Right lobe of liver (tissue), 6 donors: ENCODE measurements at regions not wholly inside any gene's neighbourhood (a gene's known extent, or its start where the extent isn't known, plus 50 kb on each side); places are given as distances from the start of the nearest gene placed in this dataset.
A peak's percentile ranks its signal among the peaks of the same experiment; 100 is the strongest.

ENCODE experiments used
- ATAC-seq, 4 donors: fragments of 200-7000 bp; cut with Tn5 transposase; one replicate each; pipeline ENCODE4 v1.9.1; 2020; ENCODE audit warnings: mild to moderate bottlenecking in 4 of 4, moderate library complexity in 4 of 4
- DNase-seq, 3 donors: peaks; one replicate each; pipeline ENCODE4 v3.0.0-alpha.2; 2020
- H3K27ac ChIP-seq, 3 donors: fragments of 200-600 bp; one replicate each; pipeline ENCODE4 v1.8.0; 2022
- H3K27me3 ChIP-seq, 2 donors: fragments of 200-600 bp; one replicate each; pipeline ENCODE4 v1.8.0; 2022
- H3K36me3 ChIP-seq, 4 donors: fragments of 200-600 bp; sonication (generic) in 1 of 4; one replicate each; pipeline versions ENCODE4 v1.5.1 to v1.8.0; 2017 to 2022; ENCODE audit warnings: control low read depth in 1 of 4
- H3K4me1 ChIP-seq, 4 donors: fragments of 200-600 bp; sonication (generic) in 1 of 4; one replicate each; pipeline versions ENCODE4 v1.5.1 to v1.8.0; 2017 to 2022; ENCODE audit warnings: control low read depth in 1 of 4
- H3K4me3 ChIP-seq, 3 donors: fragments of 200-600 bp; one replicate each; pipeline ENCODE4 v1.8.0; 2022
- H3K9me3 ChIP-seq, 4 donors: fragments of 200-600 bp; sonication (generic) in 1 of 4; one replicate each; pipeline versions ENCODE4 v1.5.1 to v1.8.0; 2017 to 2022; ENCODE audit warnings: control low read depth in 1 of 4
- CTCF ChIP-seq, 4 donors: fragments of 200-600 bp in 3 of 4; fragments of 450-650 bp in 1 of 4; IDR thresholded peaks; one replicate each; pipeline versions ENCODE4 v1.5.1 to v1.8.0; 2016 to 2022; ENCODE audit warnings: antibody characterized with exemption in 4 of 4, mild to moderate bottlenecking in 2 of 4
- POLR2A ChIP-seq: fragments of 450-650 bp; IDR thresholded peaks from one replicate; pipeline ENCODE4 v1.6.1; 2017; ENCODE audit warnings: antibody characterized with exemption, mild to moderate bottlenecking
- WGBS: methylation state at CpG from one replicate; pipeline ENCODE4 v1.1.6; 2018; ENCODE audit warnings: low coverage, low lambda C conversion rate; ENCODE audit not compliant: insufficient coverage; ENCODE audit errors: missing lambda C conversion rate; 5-methylcytosine and 5-hydroxymethylcytosine counted together
- intact Hi-C, 2 donors: fragments of 100-400 bp; cut with DNase I; formaldehyde crosslinking; loops; one replicate each; pipeline versions ENCODE4 v1.11.2 to v1.14.1; 2022
- donor health status: DM: no; HTN: yes; CAD: no.
- donor health status: DM: no; HTN: no; CAD: no.
- donor health status: DM: no; HTN: no; CAD: no.
- donor health status: DM: no; HTN: yes; CAD: no.
- donor health status: DM: no; HTN: yes; CAD: no.

- H3K36me3 ChIP-seq = no peaks in the 10 kb centered on the region
- H3K4me1 ChIP-seq = peaks cover 0 to 16% (median 0%) of the 10 kb centered on the region in 4 donors
- no peaks in the 10 kb centered on the region for H3K9me3 ChIP-seq
- no peak for TF ChIP-seq POLR2A
- TF ChIP-seq CTCF (IDR thresholded peaks at IDR 0.05) = no peak
- no peaks in the 10 kb centered on the region for H3K27me3 ChIP-seq
- intact Hi-C loops = loop anchor here (5.0 to 10.0 kb wide), 3 partner anchors 62 to 245 kb away; no protein-coding TSS in a partner anchor
- H3K27ac ChIP-seq = no peak overlapping the region
- no peak for ATAC-seq
- peak in 2 of 3 donors; percentile 5 to 16 for DNase-seq
- WGBS = 100% methylated on average over 1 of the region's 4 CpGs
- no peak overlapping the region for H3K4me3 ChIP-seq
Measured at GRCh38 chr15:66846811-66847210, 144.8 kb downstream of the SMAD6 start.

DNA sequence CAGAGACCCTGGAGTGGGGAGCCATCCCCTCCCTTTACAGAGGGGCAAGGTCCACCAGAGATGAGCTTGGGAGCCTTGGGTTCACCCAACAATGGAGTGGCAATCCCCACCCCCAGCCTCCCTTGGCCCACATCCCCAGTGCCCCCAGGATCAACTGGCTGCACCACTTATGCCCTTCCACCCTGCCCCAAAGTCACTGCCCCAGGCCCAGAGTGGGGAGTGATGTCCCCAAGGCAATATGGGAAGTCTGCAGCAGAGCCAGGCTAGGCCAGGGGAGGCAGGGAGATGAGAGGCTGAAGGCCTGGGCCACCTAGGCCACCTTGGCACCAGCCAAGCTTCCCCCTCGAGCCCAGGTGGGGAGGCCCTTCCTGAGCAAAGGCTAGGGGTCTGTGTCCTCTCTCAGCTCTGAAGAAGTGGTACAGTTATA lies 145.5 kb downstream of the SMAD6 start:
- no peak overlapping the region for H3K4me3 ChIP-seq
- intact Hi-C loops = loop anchor here (5.0 to 10.0 kb wide), 3 partner anchors 63 to 245 kb away; no protein-coding TSS in a partner anchor
- TF ChIP-seq CTCF (IDR thresholded peaks at IDR 0.05) (no peak), POLR2A (no peak)
- no peaks in the 10 kb centered on the region for H3K27me3 ChIP-seq
- peaks cover 0 to 16% (median 0%) of the 10 kb centered on the region in 4 donors for H3K4me1 ChIP-seq
- no peak overlapping the region for H3K27ac ChIP-seq
- DNase-seq (peak in 1 of 3 donors; percentile 35), ATAC-seq (no peak)
- H3K36me3 ChIP-seq = no peaks in the 10 kb centered on the region
- no peaks in the 10 kb centered on the region for H3K9me3 ChIP-seq
- no CpG with 5 or more reads among the region's 1 CpG for WGBS

- H3K9me3 ChIP-seq = no peaks in the 10 kb centered on the region
- peaks cover 0 to 14% (median 0%) of the 10 kb centered on the region in 4 donors for H3K4me1 ChIP-seq
- no peak overlapping the region for H3K27ac ChIP-seq
- DNase-seq (peak in 1 of 3 donors; percentile 35), ATAC-seq (no peak)
- TF ChIP-seq CTCF (IDR thresholded peaks at IDR 0.05) (no peak), POLR2A (no peak)
- WGBS = 93% methylated on average over 2 of the region's 5 CpGs
- intact Hi-C loops = loop anchor here (5.0 to 10.0 kb wide), 3 partner anchors 63 to 246 kb away; no protein-coding TSS in a partner anchor
- H3K36me3 ChIP-seq = no peaks in the 10 kb centered on the region
- no peaks in the 10 kb centered on the region for H3K27me3 ChIP-seq
- no peak overlapping the region for H3K4me3 ChIP-seq
Measured at GRCh38 chr15:66848116-66848515, 146.1 kb downstream of the SMAD6 start.

GRCh38 chr15:66848686-66849392 lies 146.8 kb downstream of the SMAD6 start:
- no peak overlapping the region for H3K27ac ChIP-seq
- intact Hi-C loops = loop anchor here (5.0 to 10.0 kb wide), 3 partner anchors 64 to 247 kb away; no protein-coding TSS in a partner anchor
- peaks cover 0 to 7% (median 0%) of the 10 kb centered on the region in 4 donors for H3K4me1 ChIP-seq

More at GRCh38 chr15:66848686-66849392, 146.8 kb downstream of the SMAD6 start:
- 70% methylated on average over 2 of the region's 9 CpGs for WGBS
- DNase-seq (peak in 1 of 3 donors; percentile 42), ATAC-seq (no peak)
- Histone ChIP-seq H3K9me3 (no peaks in the 10 kb centered on the region), H3K36me3 (no peaks in the 10 kb centered on the region), H3K4me3 (no peak overlapping the region), H3K27me3 (no peaks in the 10 kb centered on the region)
- no peak for TF ChIP-seq POLR2A
- no peak for TF ChIP-seq CTCF (IDR thresholded peaks at IDR 0.05)
